Fibroblast of skin of right biceps (primary cell): ENCODE measurements at regions not wholly inside any gene's neighbourhood (a gene's known extent, or its start where the extent isn't known, plus 50 kb on each side); places are given as distances from the start of the nearest gene placed in this dataset.

Experiments
- DNase-seq: peaks from one replicate; pipeline ENCODE4 v3.0.0-alpha.2; 2013

GRCh38 chr10:128537834-128538330 lies 411.7 kb upstream of the MKI67 start:
- no peak for DNase-seq

- no peak for DNase-seq
Measured at GRCh38 chr10:128538671-128539070, 412.4 kb upstream of the MKI67 start.

- DNase-seq: no peak
Measured at GRCh38 chr10:128539510-128540127, 413.4 kb upstream of the MKI67 start.

- no peak for DNase-seq
Measured at GRCh38 chr10:128540128-128540762, 414.0 kb upstream of the MKI67 start.

- DNase-seq: peak; percentile 20
Measured at GRCh38 chr10:128540781-128541761, 414.8 kb upstream of the MKI67 start.

GRCh38 chr10:128541926-128542475 lies 415.8 kb upstream of the MKI67 start:
- DNase-seq: no peak

- no peak for DNase-seq
Measured at GRCh38 chr10:128542659-128543058, 416.4 kb upstream of the MKI67 start.

- DNase-seq: no peak
Measured at GRCh38 chr10:128543151-128543550, 416.9 kb upstream of the MKI67 start.

- no peak for DNase-seq
Measured at GRCh38 chr10:128545216-128545615, 419.0 kb upstream of the MKI67 start.

GRCh38 chr10:128546651-128547165 lies 420.5 kb upstream of the MKI67 start:
- DNase-seq: no peak

- no peak for DNase-seq
Measured at GRCh38 chr10:128549101-128549608, 422.9 kb upstream of the MKI67 start.

GRCh38 chr10:128550045-128550444 lies 423.8 kb upstream of the MKI67 start:
- no peak for DNase-seq

- no peak for DNase-seq
Measured at GRCh38 chr10:128551475-128551874, 425.3 kb upstream of the MKI67 start.

GRCh38 chr10:128553755-128554154 lies 427.5 kb upstream of the MKI67 start:
- DNase-seq: no peak

GRCh38 chr10:128556182-128557110 lies 430.2 kb upstream of the MKI67 start:
- DNase-seq: no peak

- DNase-seq: no peak
Measured at GRCh38 chr10:128557149-128557710, 431.0 kb upstream of the MKI67 start.

- DNase-seq: no peak
Measured at GRCh38 chr10:128560406-128560805, 434.2 kb upstream of the MKI67 start.

- no peak for DNase-seq
Measured at GRCh38 chr10:128560993-128561392, 434.8 kb upstream of the MKI67 start.

- DNase-seq: no peak
Measured at GRCh38 chr10:128563387-128563786, 437.2 kb upstream of the MKI67 start.

GRCh38 chr10:128563904-128564303 lies 437.7 kb upstream of the MKI67 start:
- no peak for DNase-seq

GRCh38 chr10:128566361-128566968 lies 440.2 kb upstream of the MKI67 start:
- no peak for DNase-seq
